Thoracic aorta (tissue), 2 donors: ENCODE measurements at regions not wholly inside any gene's neighbourhood (a gene's known extent, or its start where the extent isn't known, plus 50 kb on each side); places are given as distances from the start of the nearest gene placed in this dataset.
A peak's percentile ranks its signal among the peaks of the same experiment; 100 is the strongest.

Experiments
- ATAC-seq: fragments of 150-250 bp; one replicate; pipeline ENCODE4 v1.8.0; 2017; ENCODE audit warnings: low read depth; ENCODE audit not compliant: insufficient number of reproducible peaks, low FRiP score
- DNase-seq: peaks from one replicate; pipeline ENCODE4 v3.0.0-alpha.2; 2020; ENCODE audit warnings: low spot score
- H3K27ac ChIP-seq, 2 donors: fragments of 200-600 bp; sonication (generic); 1 replicate in 1 of 2; 2 replicates in 1 of 2; pipeline ENCODE4 v1.5.1; 2016; ENCODE audit warnings: mild to moderate bottlenecking in 2 of 2, moderate library complexity in 2 of 2
- H3K27me3 ChIP-seq: fragments of 200-600 bp; sonication (generic); replicated peaks from 2 replicates; pipeline ENCODE4 v1.6.0; 2016; ENCODE audit warnings: mild to moderate bottlenecking; ENCODE audit not compliant: insufficient read depth
- H3K36me3 ChIP-seq: fragments of 200-600 bp; sonication (generic); one replicate; pipeline ENCODE4 v1.5.1; 2016
- H3K4me1 ChIP-seq, 2 donors: fragments of 200-600 bp; sonication (generic); 1 replicate in 1 of 2; 2 replicates in 1 of 2; pipeline versions ENCODE4 v1.5.1 to v1.6.0; 2016; ENCODE audit warnings: low read depth in 2 of 2, mild to moderate bottlenecking in 1 of 2; ENCODE audit not compliant: control insufficient read depth in 1 of 2
- H3K4me3 ChIP-seq: fragments of 200-600 bp; sonication (generic); 2 replicates; pipeline ENCODE4 v1.5.1; 2016; ENCODE audit warnings: mild to moderate bottlenecking
- H3K9me3 ChIP-seq: fragments of 200-600 bp; sonication (generic); 2 replicates; pipeline ENCODE4 v1.5.1; 2016
- CTCF ChIP-seq: fragments of 200-600 bp; sonication (generic); IDR thresholded peaks from one replicate; pipeline ENCODE4 v1.5.1; 2019; ENCODE audit warnings: antibody characterized with exemption

GRCh38 chrX:140447150-140447549, 57.7 kb downstream of the SOX3 start:
- H3K36me3 ChIP-seq: no peaks in the 10 kb centered on the region
- DNase-seq (no peak), ATAC-seq (no peak)
- no peaks in the 10 kb centered on the region for H3K9me3 ChIP-seq
- no peak overlapping the region for H3K27ac ChIP-seq
- H3K4me1 ChIP-seq: no peaks in the 10 kb centered on the region
- TF ChIP-seq CTCF: no peak
- no peak overlapping the region for H3K4me3 ChIP-seq
- no peaks in the 10 kb centered on the region for H3K27me3 ChIP-seq

- H3K9me3 ChIP-seq: no peaks in the 10 kb centered on the region
- H3K27ac ChIP-seq: no peak overlapping the region
- no peaks in the 10 kb centered on the region for H3K27me3 ChIP-seq
- ATAC-seq (no peak), DNase-seq (no peak)
- H3K36me3 ChIP-seq: no peaks in the 10 kb centered on the region
- H3K4me3 ChIP-seq: no peak overlapping the region
- no peaks in the 10 kb centered on the region for H3K4me1 ChIP-seq
- no peak for TF ChIP-seq CTCF
Observed at GRCh38 chrX:140440876-140441275, 64.0 kb downstream of the SOX3 start.

GRCh38 chrX:140439476-140439875, 65.4 kb downstream of the SOX3 start:
- TF ChIP-seq CTCF: no peak
- Histone ChIP-seq H3K4me1 (no peaks in the 10 kb centered on the region), H3K4me3 (peak overlapping the region; percentile 33), H3K9me3 (no peaks in the 10 kb centered on the region), H3K36me3 (no peaks in the 10 kb centered on the region), H3K27ac (no peak overlapping the region), H3K27me3 (no peaks in the 10 kb centered on the region)
- ATAC-seq: no peak
- no peak for DNase-seq

- Histone ChIP-seq H3K36me3 (no peaks in the 10 kb centered on the region), H3K4me3 (no peak overlapping the region), H3K27ac (no peak overlapping the region), H3K27me3 (no peaks in the 10 kb centered on the region), H3K4me1 (peaks cover 0 to 28% of the 10 kb centered on the region in 2 donors), H3K9me3 (no peaks in the 10 kb centered on the region)
- TF ChIP-seq CTCF: no peak
- ATAC-seq: no peak
- no peak for DNase-seq
Observed at GRCh38 chrX:140434347-140434746, 70.5 kb downstream of the SOX3 start.

- no peak overlapping the region for H3K27ac ChIP-seq
- no peaks in the 10 kb centered on the region for H3K27me3 ChIP-seq
- no peak overlapping the region for H3K4me3 ChIP-seq
- ATAC-seq: no peak
- TF ChIP-seq CTCF: no peak
- no peak for DNase-seq
- no peaks in the 10 kb centered on the region for H3K9me3 ChIP-seq
- H3K4me1 ChIP-seq: peaks cover 0 to 28% of the 10 kb centered on the region in 2 donors
- H3K36me3 ChIP-seq: no peaks in the 10 kb centered on the region
Observed at GRCh38 chrX:140433582-140433981, 71.3 kb downstream of the SOX3 start.
